Umbilical cord (tissue), 1 donor: ENCODE measurements at regions not wholly inside any gene's neighbourhood (a gene's known extent, or its start where the extent isn't known, plus 50 kb on each side); places are given as distances from the start of the nearest gene placed in this dataset.

Experiments
- DNase-seq: peaks from one replicate; pipeline ENCODE4 v3.0.0-alpha.2; 2015; ENCODE audit warnings: low spot score

- no peak for DNase-seq
These were observed 242.3 kb upstream of the IRX2 start for GRCh38 chr5:2993771-2994170.

DNA sequence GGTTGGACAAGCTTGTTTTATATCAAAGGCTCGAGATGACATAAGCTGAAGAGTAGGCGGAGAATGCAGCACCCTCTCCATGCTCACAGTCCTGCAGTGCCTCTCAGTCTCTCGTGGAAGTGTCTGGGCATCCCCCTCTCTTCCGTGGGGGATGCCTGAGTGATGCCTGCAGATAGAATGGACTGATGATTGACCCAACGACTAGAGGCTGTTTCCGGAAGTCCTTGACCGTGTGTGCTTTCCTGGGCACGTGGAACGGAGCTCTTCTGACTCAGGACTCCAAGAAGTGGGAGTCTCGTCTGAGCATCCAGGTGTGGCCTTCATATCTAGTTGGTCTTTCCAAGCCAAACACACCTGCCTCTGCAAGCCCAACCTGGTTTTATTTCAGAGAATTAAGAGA is 241.8 kb upstream of the IRX2 start:
- no peak for DNase-seq

DNA sequence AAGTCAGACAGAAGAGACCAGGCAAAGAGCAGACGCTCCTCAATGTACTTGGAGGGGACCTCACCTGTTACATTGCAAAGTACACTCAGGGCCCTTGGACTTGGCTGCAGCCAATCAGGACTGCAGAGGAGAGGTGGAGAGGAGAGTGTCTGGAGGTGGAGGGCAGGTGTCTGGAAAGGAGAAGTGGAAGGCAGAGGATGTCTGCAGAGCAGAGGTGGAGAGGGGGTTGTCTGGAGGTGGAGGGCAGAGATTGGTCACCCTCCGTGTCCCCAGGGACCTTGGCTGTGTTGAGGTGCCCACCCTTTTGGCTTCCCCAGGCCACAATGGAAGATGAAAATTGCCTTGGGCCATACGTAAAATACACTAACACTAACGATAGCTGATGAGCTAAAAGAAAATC is 241.3 kb upstream of the IRX2 start:
- DNase-seq: no peak

- DNase-seq: no peak
These were observed 240.4 kb upstream of the IRX2 start for GRCh38 chr5:2991884-2992283.

DNA sequence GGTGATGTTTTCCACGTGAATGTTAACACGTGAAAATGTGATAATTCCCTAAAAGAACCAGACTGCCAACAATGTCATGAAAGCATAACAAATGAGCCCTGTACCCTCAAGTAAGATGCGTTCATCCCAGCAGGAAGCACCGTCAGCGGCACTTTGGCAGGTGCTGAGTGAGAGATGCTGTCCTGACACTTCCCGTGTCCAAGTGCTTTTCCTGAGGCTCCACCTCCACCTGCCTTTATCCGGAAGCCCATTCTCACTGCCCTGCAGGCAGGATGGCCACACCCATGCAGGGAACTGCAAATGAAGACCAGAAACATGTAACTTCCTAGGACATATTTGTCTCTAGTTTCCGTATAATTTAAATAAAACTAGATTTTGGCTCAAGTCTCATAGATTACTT is 238.0 kb upstream of the IRX2 start:
- no peak for DNase-seq

DNA sequence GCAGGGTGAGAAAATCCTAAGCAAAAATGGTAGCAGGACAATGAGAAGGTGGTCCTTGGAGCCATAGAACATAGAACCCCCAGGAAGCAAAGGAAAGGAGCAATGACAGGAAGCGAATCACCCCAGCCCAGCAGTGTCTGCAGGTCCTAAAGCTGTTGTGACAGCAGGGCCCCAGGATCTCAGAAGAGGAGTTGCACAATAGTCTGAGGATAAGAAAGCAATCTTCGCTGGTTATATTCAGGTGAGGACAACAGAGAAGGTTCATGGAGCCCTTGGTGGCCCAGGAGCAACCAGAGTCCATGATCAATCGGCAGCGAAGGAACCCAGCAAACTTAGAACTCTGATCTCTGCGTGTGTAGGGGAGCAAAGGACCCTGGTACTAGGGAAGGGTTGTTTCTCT is 234.8 kb upstream of the IRX2 start:
- DNase-seq: no peak

DNA sequence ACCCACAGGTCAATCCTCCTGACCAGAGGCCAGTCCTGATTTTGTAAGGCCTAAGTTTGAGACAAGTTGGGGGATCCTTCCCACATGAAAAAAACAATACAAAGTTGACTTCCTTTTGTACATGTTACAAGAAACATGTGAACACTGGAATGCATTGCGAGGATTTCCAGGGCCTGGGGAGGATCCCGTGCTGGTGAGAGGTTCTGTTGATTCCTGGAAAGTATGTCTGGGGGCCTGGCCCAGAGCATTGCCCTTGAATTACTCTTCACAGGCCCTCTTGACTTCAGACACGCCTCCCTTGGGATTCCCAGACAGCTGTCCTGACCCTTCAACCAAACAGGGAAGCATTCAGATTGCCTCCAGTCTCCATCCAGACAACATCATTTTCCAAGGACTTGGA is 234.2 kb upstream of the IRX2 start:
- no peak for DNase-seq

GRCh38 chr5:2983583-2984300 is 232.3 kb upstream of the IRX2 start:
- DNase-seq: peak; percentile 38

- DNase-seq: no peak
These were observed 230.2 kb upstream of the IRX2 start for GRCh38 chr5:2981652-2982051.

DNA sequence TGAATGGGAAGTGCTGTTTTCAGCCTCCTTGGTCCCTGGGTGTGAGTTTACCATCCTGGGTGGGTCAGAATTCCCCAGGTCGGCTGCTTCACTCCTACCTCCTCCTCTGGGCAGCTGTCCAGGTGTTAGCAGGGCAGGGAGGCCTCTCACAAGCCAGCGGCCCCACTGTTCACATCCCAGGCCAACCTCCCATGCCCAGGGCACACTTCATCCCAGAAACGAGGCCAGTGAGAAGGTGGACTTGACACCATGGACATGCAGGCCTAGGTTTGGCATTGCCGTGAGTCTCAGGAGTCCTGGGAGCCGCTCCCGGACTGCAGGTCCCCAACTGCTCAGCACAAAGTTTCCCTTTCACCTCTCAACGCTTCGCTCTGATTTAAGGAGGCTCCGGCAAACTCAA is 229.6 kb upstream of the IRX2 start:
- DNase-seq: no peak

- no peak for DNase-seq
These were observed 208.8 kb upstream of the IRX2 start for GRCh38 chr5:2960294-2960693.

GRCh38 chr5:2958976-2959375 is 207.5 kb upstream of the IRX2 start:
- DNase-seq: no peak

- DNase-seq: no peak
These were observed 197.4 kb upstream of the IRX2 start for GRCh38 chr5:2948875-2949274.

GRCh38 chr5:2946315-2946714 is 194.8 kb upstream of the IRX2 start:
- DNase-seq: no peak

- DNase-seq: no peak
These were observed 184.9 kb upstream of the IRX2 start for GRCh38 chr5:2936413-2936812.

DNA sequence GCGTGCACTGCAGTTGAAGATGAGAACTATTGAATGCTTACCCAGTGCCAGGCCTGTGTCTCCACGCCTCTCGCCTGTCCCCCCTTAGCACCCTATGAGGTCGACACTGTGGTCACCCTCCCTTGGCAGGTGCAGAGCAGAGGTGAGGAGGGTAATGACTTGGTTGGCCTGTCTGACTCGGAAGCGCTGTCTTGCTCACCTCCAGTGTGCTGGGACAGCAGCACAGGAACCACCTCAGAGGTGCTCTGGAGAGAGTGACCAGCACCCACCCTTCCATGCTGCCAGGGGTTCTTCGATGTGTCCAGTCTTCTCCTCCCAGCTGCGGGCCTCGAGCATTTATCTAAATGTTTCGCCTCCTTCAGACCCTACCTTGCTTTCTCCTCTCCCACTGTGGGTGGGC is 178.3 kb upstream of the IRX2 start:
- DNase-seq: no peak

- DNase-seq: no peak
These were observed 170.2 kb upstream of the IRX2 start for GRCh38 chr5:2921651-2922050.

GRCh38 chr5:2921176-2921575 is 169.7 kb upstream of the IRX2 start:
- no peak for DNase-seq

DNA sequence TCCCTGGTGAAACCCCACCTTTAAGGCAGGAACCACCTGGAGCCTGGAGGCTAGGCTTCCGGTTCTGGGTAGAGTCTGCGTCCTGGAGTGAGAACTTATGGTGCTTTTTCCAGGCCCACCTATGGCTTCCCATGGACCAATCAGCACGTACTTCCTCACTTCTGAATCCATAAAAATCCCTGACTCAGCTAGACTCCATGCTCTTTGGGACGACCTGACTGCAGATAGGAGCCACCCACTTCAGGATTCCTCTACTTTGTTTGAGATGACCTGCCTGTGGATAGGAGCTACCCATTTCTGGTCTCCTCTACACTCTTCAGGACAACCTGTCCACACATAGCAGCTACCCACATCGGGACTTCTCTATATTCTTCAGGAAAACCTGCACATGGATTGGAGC is 168.8 kb upstream of the IRX2 start:
- no peak for DNase-seq

GRCh38 chr5:2919310-2920018 is 168.0 kb upstream of the IRX2 start:
- no peak for DNase-seq

GRCh38 chr5:2917524-2917923 is 166.0 kb upstream of the IRX2 start:
- DNase-seq: no peak

DNA sequence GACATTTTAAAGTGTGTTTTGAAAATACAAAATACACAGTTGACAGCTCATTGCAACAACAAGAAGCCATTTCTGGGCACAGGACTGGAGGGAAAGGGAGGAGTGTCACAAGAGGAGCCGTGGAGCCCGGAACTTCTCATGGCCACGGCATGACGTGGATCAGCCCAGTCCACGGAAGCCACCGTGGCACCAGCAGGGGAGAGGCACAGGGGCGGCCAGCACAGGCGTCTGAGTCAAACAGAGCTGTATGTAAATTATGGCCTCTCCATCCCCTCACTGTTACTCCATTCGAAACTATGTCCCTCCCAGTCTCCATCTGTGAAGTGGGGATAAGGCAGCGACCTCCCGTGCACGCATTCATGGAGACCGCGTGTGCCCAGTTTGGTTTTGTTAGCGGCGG is 165.6 kb upstream of the IRX2 start:
- DNase-seq: no peak

DNA sequence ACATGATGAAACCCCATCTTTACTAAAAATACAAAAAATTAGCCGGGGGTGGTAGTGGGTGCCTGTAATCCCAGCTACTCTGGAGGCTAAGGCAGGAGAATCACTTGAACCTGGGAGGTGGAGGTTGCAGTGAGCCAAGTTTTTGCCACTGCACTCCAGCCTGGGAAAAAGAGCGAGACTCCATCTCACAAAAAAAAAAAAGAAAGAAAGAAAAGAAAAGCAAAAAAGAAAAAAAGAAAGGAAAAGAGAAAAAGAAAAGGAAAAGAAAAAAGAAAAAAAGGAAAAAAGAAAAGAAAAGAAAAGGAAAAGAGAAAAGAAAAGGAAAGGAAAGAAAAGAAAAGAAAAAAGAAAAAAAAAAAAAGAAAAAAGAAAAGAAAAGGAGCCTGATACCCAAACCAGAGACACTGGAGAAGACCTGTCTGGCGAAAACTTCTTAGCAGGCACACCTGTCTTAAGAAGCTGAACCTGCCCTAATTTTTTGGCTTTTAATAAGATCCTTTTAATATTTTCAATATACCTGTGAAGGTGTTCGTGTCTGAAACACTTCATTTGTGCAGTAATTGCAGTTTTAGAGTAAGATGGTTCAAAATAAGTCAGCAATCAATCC is 164.7 kb upstream of the IRX2 start:
- DNase-seq: no peak
